ENCODE measurements at regions not wholly inside any gene's neighbourhood (a gene's known extent, or its start where the extent isn't known, plus 50 kb on each side); places are given as distances from the start of the nearest gene placed in this dataset.
"Not testable (repeated sequence)": the region's sequence is repeated elsewhere in the genome, so short reads cannot be mapped to it uniquely, and the experiment has no call there.

DNA sequence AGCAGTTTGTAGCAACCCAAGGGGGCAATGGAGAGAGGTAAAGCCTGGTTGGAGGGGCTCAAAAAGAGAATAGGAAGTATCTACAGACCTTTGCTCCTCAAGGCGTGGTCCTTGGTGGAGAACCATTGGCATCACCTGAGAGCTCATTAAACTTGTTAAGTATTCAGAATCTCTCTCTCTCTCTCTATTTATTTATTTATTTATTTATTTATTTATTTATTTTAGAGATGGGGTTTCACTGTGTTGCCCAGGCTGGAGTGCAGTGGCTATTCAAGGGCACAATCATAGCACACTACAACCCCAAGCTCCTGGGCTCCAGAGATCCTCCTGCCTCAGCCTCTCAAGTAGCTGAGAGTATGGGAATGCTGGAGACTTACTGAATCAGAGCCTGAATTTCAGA is 193.1 kb upstream of the ADCY2 start:
- no peak for DNase-seq (ENCODE audit: extremely low read depth in 1 of 2, low read depth in 1 of 2)

DNA sequence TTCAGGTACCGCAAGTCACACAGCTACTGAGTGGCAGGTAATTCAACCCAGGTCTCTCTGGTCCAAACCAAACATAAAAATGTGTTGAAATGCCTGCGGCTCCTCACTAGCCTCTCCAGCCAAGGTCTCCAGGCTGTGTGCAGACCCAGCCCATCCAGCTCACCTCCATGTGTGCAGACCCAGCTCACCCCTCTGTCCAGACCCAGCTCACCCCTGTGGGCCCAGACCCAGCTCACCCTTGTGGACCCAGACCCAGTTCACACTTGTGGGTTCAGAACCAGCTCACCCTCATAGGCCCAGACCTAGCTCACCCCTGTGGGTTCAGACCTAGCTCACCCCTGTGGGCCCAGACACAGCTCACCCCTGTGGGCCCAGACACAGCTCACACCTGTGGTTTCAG is 188.0 kb upstream of the ADCY2 start:
- no peak for DNase-seq (ENCODE audit: extremely low read depth in 1 of 2, low read depth in 1 of 2)

DNA sequence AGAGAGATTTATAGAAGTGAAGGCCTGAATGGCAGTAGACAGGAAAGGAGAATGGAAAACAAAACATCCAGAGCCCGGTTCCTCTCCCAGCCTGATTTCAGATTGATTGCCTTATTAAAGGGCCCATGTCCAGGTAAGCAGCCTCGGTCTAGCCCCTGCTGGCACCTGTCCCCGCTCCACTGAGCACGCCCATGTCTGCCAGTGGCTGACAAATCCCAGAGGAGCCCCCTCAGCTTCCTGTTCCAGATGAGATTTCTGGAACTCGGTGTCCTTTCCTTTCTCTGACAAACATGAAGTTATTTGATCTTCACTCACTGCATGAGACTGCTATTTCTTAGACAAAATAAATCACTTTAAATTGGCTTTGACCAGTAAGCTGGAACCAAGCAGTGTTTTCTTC is 187.0 kb upstream of the ADCY2 start:
- no peak for DNase-seq (ENCODE audit: extremely low read depth in 1 of 2, low read depth in 1 of 2)

DNA sequence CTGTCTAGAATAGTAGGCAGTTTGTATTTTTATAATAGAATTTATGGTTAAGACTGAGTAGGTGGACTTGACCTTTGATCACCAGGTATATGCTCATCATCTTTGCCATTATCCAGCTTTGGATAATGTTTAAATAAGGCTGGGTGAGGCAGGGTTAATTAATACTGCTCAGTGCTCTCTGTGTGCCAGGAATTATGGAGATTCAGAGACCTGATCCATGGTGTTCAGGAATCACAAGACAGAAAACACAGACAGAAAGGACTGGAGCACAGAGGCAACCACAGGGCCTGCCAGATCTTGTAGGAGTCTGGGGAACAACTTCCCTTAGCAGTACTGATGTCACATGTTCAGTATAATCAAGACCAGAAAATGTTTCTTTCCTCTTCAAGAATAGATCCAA is 186.3 kb upstream of the ADCY2 start:
- DNase-seq (ENCODE audit: extremely low read depth in 1 of 2, low read depth in 1 of 2), result no peak

DNA sequence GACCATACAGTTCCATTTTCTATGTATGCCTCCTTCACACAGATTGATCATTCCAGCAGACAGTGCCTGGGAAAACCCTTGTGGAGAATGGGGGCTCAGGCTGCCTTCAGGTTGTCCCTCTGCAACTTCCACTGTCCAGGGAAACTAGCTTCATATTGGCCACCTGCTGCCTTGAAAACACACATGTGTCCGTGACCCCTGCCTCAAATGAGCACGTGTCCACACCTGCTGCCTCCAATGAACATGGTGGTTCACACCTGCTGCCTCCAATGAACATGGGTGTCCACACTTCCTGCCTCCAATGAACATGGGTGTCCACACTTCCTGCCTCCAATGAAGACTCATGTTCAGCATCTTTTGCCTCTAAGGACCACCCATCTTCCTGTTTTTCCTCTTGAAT is 185.4 kb upstream of the ADCY2 start:
- no peak for DNase-seq (ENCODE audit: extremely low read depth in 1 of 2, low read depth in 1 of 2)

DNA sequence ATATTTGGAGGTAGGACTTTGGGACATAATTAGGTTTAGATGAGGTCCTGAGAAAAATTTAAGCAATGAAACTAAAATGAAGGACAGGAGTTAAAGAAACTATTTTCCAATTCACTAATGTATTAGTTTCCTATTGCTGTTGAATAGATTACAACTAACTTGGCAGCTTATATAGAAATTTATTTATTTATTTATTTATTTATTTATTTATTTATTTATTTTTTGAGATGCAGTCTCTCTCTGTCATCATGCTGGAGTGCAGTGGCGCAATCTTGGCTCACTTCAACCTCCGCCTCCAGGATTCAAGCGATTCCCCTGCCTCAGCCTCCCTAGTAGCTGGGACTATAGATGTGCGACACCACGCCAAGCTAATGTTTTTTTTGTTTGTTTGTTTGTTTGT is 182.4 kb upstream of the ADCY2 start:
- DNase-seq (ENCODE audit: extremely low read depth in 1 of 2, low read depth in 1 of 2), result no peak

DNA sequence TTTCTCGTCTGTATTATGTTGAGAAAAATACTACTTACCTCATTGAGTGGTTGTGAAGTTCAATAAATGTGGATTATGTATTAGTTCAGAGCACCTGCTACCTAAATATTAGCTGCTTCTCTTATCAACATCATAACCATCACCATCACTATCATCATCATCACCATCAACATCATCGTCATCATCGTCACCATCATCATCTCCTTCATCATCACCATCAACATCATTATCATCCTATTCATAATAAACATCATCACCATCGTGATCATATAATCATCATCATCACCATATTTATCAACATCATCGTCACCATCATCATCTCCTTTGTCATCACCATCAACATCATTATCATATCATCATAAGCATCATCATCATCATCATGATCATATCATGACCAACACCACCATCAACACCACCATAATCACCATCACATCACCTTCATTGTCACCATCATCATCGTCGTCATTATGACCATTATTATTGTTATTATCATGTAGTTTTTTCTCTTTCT is 181.0 kb upstream of the ADCY2 start:
- DNase-seq (ENCODE audit: extremely low read depth in 1 of 2, low read depth in 1 of 2), result no peak

DNA sequence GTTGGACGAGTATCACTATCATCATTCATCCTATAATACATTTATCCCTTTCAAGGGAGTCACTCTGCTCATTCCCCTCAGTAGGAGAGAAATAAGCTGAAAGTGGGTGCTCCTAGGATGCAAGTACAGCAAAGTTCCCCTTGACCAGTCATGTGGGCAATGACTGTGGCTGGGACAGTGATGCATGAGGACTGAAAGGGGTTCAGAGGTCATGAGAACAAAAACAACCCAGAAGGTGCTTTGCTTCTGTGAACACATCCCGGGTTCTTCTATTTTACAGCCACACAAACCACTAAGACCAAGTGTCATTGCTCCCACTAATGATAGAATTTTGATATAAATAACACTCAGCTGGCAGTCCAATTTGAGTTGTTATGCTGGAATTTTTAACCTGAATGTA is 177.8 kb upstream of the ADCY2 start:
- DNase-seq (ENCODE audit: extremely low read depth in 1 of 2, low read depth in 1 of 2), result no peak

DNA sequence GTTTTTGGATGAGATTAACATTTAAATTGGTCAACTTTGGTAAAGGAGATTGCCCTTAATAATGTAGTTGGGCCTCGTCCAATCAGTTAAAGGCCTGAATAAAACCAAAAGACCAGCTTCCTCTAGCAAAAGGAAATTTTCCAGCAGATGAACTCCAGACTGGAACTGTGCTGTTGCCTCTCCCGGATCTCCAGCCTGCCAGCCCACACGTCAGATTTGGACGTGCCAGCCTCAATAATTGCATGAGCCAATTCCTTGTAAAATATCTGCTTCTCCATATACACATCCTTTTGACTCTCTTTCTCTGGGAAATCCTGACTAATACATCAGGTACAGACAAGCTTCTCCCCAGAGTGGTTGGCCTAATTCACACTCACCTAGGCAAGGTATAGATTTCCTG is 175.8 kb upstream of the ADCY2 start:
- no peak for DNase-seq (ENCODE audit: extremely low read depth in 1 of 2, low read depth in 1 of 2)

DNA sequence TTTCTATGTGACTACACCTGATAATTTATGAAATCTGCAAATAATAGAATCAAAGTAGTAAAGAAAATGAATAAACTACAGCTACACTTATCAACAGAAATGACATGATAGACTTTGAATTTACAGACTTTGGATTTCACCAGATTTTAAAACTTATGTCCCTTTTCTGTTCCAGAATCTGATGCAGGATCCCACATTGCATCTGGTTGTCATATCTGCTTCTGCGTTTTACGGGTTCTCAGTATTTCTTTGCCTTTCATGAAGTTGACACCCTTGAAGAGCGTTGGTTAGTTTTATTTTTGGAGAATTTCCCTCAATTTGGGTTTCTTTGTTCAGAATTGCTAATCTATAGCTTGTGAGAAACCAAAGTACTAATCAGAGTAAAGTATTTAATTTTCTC is 174.9 kb upstream of the ADCY2 start:
- DNase-seq (ENCODE audit: extremely low read depth in 1 of 2, low read depth in 1 of 2), result no peak

DNA sequence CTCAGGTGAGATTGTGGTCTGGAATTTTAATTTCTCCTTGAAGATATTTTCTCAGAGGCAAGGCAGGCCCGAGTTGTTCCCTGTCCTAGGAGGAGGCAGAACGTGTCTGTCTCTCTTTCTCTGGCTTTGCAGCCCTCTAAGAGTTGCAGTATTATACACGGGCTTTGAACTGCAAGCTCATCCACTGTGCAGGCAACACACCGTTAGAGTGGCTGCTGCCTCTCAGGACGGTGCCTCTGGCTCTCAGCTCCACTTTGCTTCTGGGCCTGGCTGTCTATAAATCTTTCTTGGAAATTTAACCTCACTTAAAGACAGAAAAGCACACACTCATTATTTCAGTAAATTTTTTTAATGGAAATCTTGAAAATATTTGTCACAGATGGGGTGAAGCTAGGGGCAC is 170.1 kb upstream of the ADCY2 start:
- no peak for DNase-seq (ENCODE audit: extremely low read depth in 1 of 2, low read depth in 1 of 2)

DNA sequence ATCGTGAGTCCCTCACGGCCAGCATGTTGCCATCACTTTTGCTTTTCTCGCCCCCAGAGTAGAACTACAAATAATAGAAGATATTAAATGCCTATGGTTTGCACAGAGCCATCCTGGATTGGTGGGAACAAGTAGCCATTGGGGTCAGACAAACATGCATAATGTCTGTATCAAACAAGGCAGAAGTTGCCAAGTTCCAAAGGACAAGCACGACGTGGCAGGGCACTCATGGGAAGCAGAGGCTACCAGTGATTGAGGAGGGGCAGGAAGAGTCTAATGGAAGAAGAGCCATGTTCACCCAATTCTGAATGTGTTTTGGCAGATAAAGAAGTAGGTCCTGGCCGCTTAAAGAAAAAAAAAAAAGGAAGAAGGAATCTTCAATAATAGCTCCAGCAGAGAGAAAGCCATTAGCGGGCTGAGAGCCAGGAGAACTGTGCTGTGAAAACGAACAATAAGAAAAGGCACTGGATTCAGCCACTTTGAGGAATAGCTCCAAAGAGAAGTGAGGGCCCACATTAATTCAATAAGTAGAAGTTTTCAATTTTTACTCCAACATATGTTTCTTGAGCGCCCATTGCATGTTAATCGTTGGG is 153.7 kb upstream of the ADCY2 start:
- no peak for DNase-seq (ENCODE audit: extremely low read depth in 1 of 2, low read depth in 1 of 2)

DNA sequence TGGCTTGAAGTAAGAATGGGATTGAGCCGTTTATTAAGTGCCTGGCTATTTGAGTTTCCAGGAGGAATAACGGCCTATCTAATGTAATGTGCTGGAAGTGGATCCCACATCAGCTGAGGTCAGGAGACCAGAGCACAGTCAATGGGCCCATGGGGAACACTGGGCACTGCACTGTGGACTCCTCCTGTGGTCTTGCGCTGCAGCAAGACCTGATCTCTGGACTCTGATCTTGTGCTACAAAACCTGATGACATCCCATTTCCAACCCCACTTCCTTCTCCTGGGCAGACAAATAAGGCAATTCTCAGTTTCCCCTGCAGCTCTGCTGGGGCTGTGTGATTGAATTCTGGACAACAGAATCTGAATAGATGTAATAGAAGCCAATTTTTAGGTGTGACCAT is 151.7 kb upstream of the ADCY2 start:
- no peak for DNase-seq (ENCODE audit: extremely low read depth in 1 of 2, low read depth in 1 of 2)

DNA sequence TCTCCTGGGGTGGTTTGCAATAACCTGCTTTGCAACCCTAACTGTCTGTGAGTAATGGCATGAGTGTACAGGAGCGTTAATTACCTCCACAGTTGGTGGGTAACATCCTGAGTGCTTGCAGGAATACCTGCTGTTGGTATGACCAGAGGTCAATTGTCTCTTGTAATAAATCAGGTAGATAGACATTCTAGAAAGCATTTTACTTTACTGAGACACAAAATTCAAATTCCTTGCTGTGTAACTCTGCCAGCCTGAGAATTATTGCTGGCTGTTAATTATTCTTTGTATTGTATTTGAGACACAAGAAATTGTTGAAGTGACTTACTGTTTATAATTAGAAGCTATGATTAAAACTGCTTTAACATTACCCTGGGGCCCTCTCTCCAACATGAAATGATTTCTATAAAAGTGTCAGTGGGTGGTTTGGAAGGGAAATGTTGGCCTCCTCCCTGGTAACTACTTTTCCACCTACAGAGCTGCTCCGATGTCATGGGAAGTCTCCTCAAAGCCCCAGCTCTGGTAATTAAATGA is 150.8 kb upstream of the ADCY2 start:
- DNase-seq (ENCODE audit: extremely low read depth in 1 of 2, low read depth in 1 of 2), result no peak

DNA sequence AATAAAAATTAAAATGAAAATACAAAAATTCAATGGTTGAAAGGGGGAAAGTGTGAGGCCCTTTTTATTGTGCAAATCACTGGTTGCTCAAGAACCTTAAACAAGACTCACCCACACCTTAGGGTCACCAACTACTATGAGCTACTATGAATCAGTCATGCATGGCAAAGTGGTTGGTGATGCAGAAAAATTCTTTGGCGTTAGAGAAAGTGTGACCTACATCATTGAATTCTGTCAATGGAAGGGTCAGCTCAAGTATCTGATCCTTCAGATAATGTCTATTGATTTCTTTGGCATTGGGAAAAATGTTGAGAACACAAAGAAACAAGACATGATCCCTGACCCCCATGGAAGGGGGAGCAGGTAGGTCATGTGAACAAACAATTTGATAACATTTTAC is 149.7 kb upstream of the ADCY2 start:
- DNase-seq (ENCODE audit: extremely low read depth in 1 of 2, low read depth in 1 of 2), result no peak

DNA sequence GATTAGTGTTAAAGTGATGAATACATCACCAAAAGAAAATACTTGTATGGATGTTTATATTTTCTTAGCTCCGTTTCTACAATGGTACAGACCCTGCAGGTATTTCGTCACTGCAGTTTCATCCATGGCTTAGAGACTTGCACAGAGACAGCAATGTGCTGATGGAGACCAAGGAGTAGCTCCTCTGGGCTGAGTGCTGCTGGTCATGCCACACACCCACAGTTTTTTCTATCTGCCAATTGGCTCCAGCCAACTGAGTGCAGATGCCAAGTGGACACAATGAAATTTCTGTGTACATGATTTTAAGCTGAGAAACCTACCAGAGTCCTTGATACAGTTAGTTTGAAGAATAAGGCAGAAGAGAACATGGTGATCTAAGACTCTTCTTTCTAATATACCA is 145.9 kb upstream of the ADCY2 start:
- no peak for DNase-seq (ENCODE audit: extremely low read depth in 1 of 2, low read depth in 1 of 2)

DNA sequence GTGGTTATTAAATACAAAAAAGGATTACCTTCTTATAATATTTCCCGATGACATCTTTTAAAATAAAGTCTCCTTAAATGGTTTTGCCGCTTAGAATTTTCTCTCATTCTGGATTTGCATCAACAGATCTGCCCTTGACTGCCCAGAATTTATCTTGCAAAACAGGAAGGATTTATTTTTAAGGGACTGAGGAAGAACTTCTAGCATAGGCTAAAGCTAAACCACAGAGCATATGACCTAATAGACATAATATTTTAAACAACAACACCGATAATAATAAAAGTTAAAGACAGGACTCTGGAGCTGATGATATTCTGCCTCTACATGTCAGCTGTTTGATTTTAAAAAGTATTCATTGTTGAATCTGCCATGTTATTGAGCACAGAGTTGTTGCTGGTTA is 145.3 kb upstream of the ADCY2 start:
- DNase-seq (ENCODE audit: extremely low read depth in 1 of 2, low read depth in 1 of 2), result no peak

DNA sequence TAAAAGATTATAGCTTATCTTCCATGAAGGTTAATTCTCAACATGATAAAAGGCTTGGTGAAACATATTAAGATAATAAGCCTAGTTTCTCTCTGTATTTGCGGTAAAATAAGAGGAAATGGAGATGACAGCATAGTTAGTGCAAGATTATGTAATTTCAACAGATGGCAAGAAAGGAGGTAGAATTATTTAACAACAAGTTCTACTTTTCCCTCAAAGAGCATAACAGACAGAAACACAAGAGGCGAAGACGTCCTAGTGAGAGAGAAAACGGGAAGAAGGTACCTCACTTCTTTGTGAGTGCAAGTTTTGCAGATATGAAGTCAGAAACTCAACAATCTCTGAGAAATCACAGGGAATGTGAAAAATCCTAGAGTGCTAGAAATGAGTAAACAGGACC is 144.8 kb upstream of the ADCY2 start:
- no peak for DNase-seq (ENCODE audit: extremely low read depth in 1 of 2, low read depth in 1 of 2)

DNA sequence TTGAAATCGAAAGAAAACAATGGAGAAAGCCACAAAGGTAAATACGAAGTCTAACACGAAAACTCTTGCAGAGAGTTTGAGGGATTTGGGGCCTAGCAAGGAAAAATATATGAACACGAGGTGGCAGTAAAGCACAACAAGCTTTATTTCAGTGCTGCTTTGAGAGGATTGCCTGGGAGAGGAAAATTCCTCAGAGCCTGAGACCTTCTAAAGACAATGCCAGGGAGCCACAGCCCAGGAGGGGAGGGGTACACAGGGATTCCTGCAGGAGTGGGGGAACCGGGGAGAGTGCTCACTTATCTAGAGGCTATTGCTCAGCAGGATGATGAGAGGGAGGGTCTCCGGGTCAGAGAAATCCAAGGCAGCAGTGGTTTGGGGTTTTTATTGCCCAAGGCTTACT is 134.9 kb upstream of the ADCY2 start:
- DNase-seq (ENCODE audit: extremely low read depth in 1 of 2, low read depth in 1 of 2), result no peak

DNA sequence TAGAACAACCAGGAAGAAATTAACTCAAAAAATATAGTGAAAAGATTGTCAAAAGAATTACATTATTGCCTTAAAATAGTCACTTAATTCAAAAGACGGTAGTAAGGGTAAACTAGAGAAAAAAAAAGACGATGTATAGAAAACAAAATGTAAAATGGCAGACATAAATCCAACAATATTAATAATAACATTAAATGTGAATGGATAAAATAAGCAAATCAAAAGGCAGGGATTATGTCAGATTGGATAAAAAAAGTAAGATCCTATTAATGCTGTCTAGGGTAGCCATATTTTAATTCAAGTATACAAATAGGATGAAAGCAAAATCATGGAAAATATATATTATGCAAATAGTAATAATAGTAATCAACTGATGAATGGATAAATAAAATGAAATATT is 134.0 kb upstream of the ADCY2 start:
- no peak for DNase-seq (ENCODE audit: extremely low read depth in 1 of 2, low read depth in 1 of 2)

DNA sequence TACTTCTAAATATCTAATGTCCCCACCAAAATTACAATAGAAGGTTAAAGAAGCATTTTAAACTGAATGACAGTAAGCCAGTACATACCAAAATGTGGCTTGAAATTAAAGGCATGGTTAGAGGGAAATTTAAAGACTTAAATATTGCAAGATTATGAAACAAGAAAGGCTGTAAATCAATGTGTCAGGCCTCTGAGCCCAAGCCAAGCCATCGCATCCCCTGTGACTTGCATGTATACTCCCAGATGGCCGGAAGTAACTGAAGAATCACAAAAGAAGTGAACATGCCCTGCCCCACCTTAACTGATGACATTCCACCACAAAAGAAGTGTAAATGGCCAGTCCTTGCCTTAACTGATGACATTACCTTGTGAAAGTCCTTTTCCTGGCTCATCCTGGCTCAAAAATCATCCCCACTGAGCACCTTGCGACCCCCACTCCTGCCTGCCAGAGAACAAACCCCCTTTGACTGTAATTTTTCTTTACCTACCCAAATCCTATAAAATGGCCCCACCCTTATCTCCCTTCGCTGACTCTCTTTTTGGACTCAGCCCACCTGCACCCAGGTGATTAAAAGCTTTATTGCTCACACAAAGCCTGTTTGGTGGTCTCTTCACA is 132.4 kb upstream of the ADCY2 start:
- not testable (repeated sequence) for DNase-seq (ENCODE audit: extremely low read depth in 1 of 2, low read depth in 1 of 2)

DNA sequence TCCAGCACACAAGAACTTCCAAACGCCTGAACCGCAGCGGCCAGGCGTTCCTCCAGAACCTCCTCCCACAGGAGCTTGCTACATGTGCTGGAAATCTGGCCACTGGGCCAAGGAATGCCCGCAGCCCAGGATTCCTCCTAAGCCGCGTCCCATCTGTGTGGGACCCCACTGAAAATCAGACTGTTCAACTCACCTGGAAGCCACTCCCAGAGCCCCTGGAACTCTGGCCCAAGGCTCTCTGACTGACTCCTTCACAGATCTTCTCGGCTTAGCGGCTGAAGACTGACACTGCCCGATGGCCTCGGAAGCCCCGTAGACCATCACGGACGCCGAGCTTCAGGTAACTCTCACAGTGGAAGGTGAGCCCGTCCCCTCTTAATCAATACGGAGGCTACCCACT is 130.2 kb upstream of the ADCY2 start:
- not testable (repeated sequence) for DNase-seq (ENCODE audit: extremely low read depth in 1 of 2, low read depth in 1 of 2)

DNA sequence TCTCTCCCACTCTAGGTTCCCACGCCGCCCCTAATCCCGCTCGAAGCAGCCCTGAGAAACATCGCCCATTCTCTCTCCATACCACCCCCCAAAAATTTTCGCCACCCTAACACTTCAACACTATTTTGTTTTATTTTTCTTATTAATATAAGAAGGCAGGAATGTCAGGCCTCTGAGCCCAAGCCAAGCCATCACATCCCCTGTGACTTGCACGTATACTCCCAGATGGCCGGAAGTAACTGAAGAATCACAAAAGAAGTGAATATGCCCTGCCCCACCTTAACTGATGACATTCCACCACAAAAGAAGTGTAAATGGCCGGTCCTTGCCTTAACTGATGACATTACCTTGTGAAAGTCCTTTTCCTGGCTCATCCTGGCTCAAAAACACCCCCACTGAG is 127.2 kb upstream of the ADCY2 start:
- DNase-seq (ENCODE audit: extremely low read depth in 1 of 2, low read depth in 1 of 2), result not testable (repeated sequence)

Measured in stimulated activated CD8-positive, alpha-beta memory T cell treated with anti-CD3 and anti-CD28 coated beads, Interleukin-7, amount 100 ng/mL, for 48 hours (primary cell).